Retinal pigment epithelial cell (primary cell): ENCODE measurements at regions not wholly inside any gene's neighbourhood (a gene's known extent, or its start where the extent isn't known, plus 50 kb on each side); places are given as distances from the start of the nearest gene placed in this dataset.

Experiments used
- DNase-seq: peaks from one replicate; pipeline ENCODE4 v3.0.0-alpha.2; 2010; ENCODE audit warnings: low read depth
- H3K4me3 ChIP-seq: 2 replicates; pipeline ENCODE4 v1.5.1; 2011; ENCODE audit warnings: mild to moderate bottlenecking, low read length, control low read depth, moderate library complexity
- CTCF ChIP-seq: conservative IDR thresholded peaks from 2 replicates; pipeline ENCODE4 v1.5.1; 2011; ENCODE audit warnings: low read depth, low read length, control low read depth, inconsistent platforms

- TF ChIP-seq CTCF: no peak
- no peak overlapping the region for H3K4me3 ChIP-seq
- no peak for DNase-seq
Observed at GRCh38 chr1:217036757-217037156, 313.5 kb upstream of the ESRRG start.

GRCh38 chr1:217032715-217033367 lies 309.6 kb upstream of the ESRRG start:
- DNase-seq: no peak
- no peak overlapping the region for H3K4me3 ChIP-seq
- no peak for TF ChIP-seq CTCF

- no peak overlapping the region for H3K4me3 ChIP-seq
- no peak for TF ChIP-seq CTCF
- DNase-seq: peak; percentile 38
Observed at GRCh38 chr1:217029281-217030157, 306.3 kb upstream of the ESRRG start.

GRCh38 chr1:217027403-217028080 lies 304.3 kb upstream of the ESRRG start:
- H3K4me3 ChIP-seq: no peak overlapping the region
- DNase-seq: no peak
- TF ChIP-seq CTCF: no peak

- H3K4me3 ChIP-seq: no peak overlapping the region
- DNase-seq: no peak
- no peak for TF ChIP-seq CTCF
Observed at GRCh38 chr1:217026531-217026930, 303.3 kb upstream of the ESRRG start.

GRCh38 chr1:217025381-217025780 lies 302.2 kb upstream of the ESRRG start:
- H3K4me3 ChIP-seq: no peak overlapping the region
- no peak for TF ChIP-seq CTCF
- no peak for DNase-seq

- no peak overlapping the region for H3K4me3 ChIP-seq
- no peak for TF ChIP-seq CTCF
- DNase-seq: no peak
Observed at GRCh38 chr1:217024911-217025310, 301.7 kb upstream of the ESRRG start.
